Ectodermal cell (in vitro differentiated cells): ENCODE measurements at regions not wholly inside any gene's neighbourhood (a gene's known extent, or its start where the extent isn't known, plus 50 kb on each side); places are given as distances from the start of the nearest gene placed in this dataset.
"Not testable (repeated sequence)": the region's sequence is repeated elsewhere in the genome, so short reads cannot be mapped to it uniquely, and the experiment has no call there.

Source experiments
- H3K27ac ChIP-seq: 2 replicates; pipeline ENCODE4 v1.7.0; 2013; ENCODE audit warnings: mild to moderate bottlenecking, low read depth, low read length; ENCODE audit not compliant: insufficient read depth, poor library complexity, severe bottlenecking
- H3K27me3 ChIP-seq: 2 replicates; pipeline ENCODE4 v1.7.0; 2013; ENCODE audit warnings: mild to moderate bottlenecking, low read length; ENCODE audit not compliant: insufficient read depth, control insufficient read depth, poor library complexity, severe bottlenecking
- H3K36me3 ChIP-seq: one replicate; pipeline ENCODE4 v1.7.0; 2013; ENCODE audit warnings: low read length; ENCODE audit not compliant: control insufficient read depth, insufficient read depth
- H3K4me1 ChIP-seq: one replicate; pipeline ENCODE4 v1.7.0; 2013; ENCODE audit warnings: low read length; ENCODE audit not compliant: control insufficient read depth, insufficient read depth
- H3K4me3 ChIP-seq: 2 replicates; pipeline ENCODE4 v1.7.0; 2013; ENCODE audit warnings: low read depth, low read length, control low read depth; ENCODE audit not compliant: insufficient read depth
- H3K9me3 ChIP-seq: 2 replicates; pipeline ENCODE4 v1.7.0; 2013; ENCODE audit warnings: mild to moderate bottlenecking, low read length, moderate library complexity; ENCODE audit not compliant: control insufficient read depth
- WGBS, 2 experiments: methylation state at CpG; one replicate each; pipeline ENCODE4 v1.1.7; 2013; ENCODE audit warnings: missing lambda C conversion rate in 2 of 2; 5-methylcytosine and 5-hydroxymethylcytosine counted together

- WGBS, 2 experiments, result 76 to 91% methylated on average over 1 of the region's 3 CpGs
- Histone ChIP-seq H3K27me3 (no peaks in the 10 kb centered on the region), H3K4me1 (no peaks in the 10 kb centered on the region), H3K36me3 (no peaks in the 10 kb centered on the region), H3K9me3 (no peaks in the 10 kb centered on the region), H3K4me3 (no peak overlapping the region), H3K27ac (no peak overlapping the region)
Observed at GRCh38 chr13:50612717-50613116, 230.8 kb downstream of the DLEU7 start.

GRCh38 chr13:50613356-50613831, 230.1 kb downstream of the DLEU7 start:
- no peaks in the 10 kb centered on the region for H3K9me3 ChIP-seq
- H3K27ac ChIP-seq, result no peak overlapping the region
- H3K27me3 ChIP-seq, result no peaks in the 10 kb centered on the region
- H3K4me3 ChIP-seq, result no peak overlapping the region
- H3K4me1 ChIP-seq, result no peaks in the 10 kb centered on the region
- no peaks in the 10 kb centered on the region for H3K36me3 ChIP-seq
- WGBS, 2 experiments, result 91 to 94% methylated on average over 6 of the region's 6 CpGs

DNA sequence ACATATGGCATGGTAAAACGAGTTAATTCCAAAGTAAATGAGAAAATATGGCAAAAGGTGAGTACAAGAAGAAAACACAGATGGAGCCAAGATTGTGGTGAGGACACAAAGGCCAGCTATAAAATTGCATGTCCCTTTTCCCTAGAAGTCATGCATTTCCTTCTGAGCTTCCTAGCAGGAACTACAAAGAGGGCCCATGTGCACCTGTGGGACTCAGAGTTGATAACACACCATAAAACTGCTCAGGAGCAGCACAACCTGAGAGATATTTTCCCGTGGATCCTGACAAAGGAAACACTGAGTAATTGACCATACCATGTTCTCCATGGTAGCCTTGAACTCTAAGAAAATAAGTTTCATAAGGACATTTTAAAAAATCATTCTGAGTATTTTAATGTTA, 228.3 kb downstream of the DLEU7 start:
- Histone ChIP-seq H3K4me3 (no peak overlapping the region), H3K9me3 (no peaks in the 10 kb centered on the region), H3K27ac (no peak overlapping the region), H3K4me1 (no peaks in the 10 kb centered on the region), H3K27me3 (no peaks in the 10 kb centered on the region), H3K36me3 (no peaks in the 10 kb centered on the region)
- WGBS, 2 experiments, result 91 to 97% methylated on average over 2 of the region's 2 CpGs

GRCh38 chr13:50616101-50616500, 227.4 kb downstream of the DLEU7 start:
- Histone ChIP-seq H3K4me1 (no peaks in the 10 kb centered on the region), H3K27me3 (no peaks in the 10 kb centered on the region), H3K27ac (no peak overlapping the region), H3K36me3 (no peaks in the 10 kb centered on the region), H3K4me3 (no peak overlapping the region), H3K9me3 (no peaks in the 10 kb centered on the region)
- WGBS, 2 experiments, result 94 to 95% methylated on average over 1 to 2 of the region's 2 CpGs

DNA sequence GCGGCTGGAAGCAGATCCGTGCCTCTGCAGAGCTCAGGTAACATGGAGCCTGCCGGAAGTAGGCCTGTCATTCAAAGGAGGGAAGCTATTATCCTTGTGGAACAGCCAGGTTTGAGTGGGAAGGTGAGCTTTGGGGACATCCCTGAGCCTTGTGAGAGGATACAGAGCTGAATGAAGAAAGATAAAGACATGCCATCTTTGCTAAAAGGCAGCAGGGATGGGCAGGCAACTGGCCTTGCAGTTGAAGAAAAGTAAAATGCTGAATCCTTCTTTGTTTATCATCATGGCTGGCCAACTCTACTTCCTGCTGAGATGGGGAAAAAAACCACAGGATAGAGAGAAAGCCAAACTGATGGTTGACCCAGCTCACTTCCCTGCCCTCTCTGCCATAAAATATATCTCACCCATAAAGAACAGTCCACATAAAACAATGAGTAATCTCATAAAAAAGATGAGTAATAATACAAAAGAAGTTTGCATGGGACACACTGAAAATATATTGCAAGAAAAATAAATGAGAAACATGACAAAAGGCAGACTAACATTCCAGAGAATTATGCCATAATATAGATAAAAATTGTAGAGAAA, 226.3 kb downstream of the DLEU7 start:
- Histone ChIP-seq H3K27me3 (no peaks in the 10 kb centered on the region), H3K36me3 (no peaks in the 10 kb centered on the region), H3K9me3 (no peaks in the 10 kb centered on the region), H3K4me3 (no peak overlapping the region), H3K4me1 (no peaks in the 10 kb centered on the region), H3K27ac (no peak overlapping the region)
- 87 to 91% methylated on average over 3 of the region's 3 CpGs for WGBS, 2 experiments

GRCh38 chr13:50618206-50618605, 225.3 kb downstream of the DLEU7 start:
- WGBS, 2 experiments, result 96 to 97% methylated on average over 2 to 3 of the region's 3 CpGs
- Histone ChIP-seq H3K27ac (no peak overlapping the region), H3K4me3 (no peak overlapping the region), H3K36me3 (no peaks in the 10 kb centered on the region), H3K9me3 (no peaks in the 10 kb centered on the region), H3K27me3 (no peaks in the 10 kb centered on the region), H3K4me1 (no peaks in the 10 kb centered on the region)

DNA sequence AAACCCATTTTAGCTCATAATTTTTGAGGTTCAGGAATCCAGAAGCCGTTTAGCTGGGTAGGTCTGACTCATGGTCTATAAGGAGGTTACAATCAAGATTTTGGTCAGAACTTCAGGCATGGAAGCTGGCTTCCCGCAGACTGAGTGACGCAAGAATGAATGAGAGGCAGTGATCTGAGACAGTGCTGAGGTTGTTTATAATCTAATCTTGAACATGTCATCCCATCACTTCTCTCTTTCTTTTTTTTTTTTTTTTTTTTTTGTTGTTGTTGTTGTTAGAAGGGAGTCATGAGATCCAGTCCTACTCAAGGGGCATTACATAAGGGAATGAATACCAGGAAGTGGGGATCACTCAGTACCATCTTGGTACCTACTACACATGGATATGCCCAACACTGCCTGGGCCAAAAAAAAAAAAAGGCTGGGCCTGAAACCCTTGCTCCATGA, 217.4 kb downstream of the DLEU7 start:
- WGBS, 2 experiments, result 94 to 100% methylated on average over 2 to 3 of the region's 3 CpGs
- H3K27me3 ChIP-seq, result no peaks in the 10 kb centered on the region
- no peaks in the 10 kb centered on the region for H3K36me3 ChIP-seq
- no peaks in the 10 kb centered on the region for H3K4me1 ChIP-seq
- H3K27ac ChIP-seq, result no peak overlapping the region
- no peak overlapping the region for H3K4me3 ChIP-seq
- no peaks in the 10 kb centered on the region for H3K9me3 ChIP-seq

- Histone ChIP-seq H3K27me3 (no peaks in the 10 kb centered on the region), H3K4me1 (no peaks in the 10 kb centered on the region), H3K9me3 (no peaks in the 10 kb centered on the region), H3K4me3 (no peak overlapping the region), H3K36me3 (no peaks in the 10 kb centered on the region), H3K27ac (no peak overlapping the region)
- 93 to 94% methylated on average over 1 of the region's 1 CpG for WGBS, 2 experiments
Observed at GRCh38 chr13:50627111-50627510, 216.4 kb downstream of the DLEU7 start.

GRCh38 chr13:50628512-50628911, 215.0 kb downstream of the DLEU7 start:
- WGBS, 2 experiments, result 90 to 95% methylated on average over 3 of the region's 3 CpGs
- not testable (repeated sequence) for H3K9me3 ChIP-seq, H3K4me1 ChIP-seq, H3K4me3 ChIP-seq, H3K27ac ChIP-seq, H3K36me3 ChIP-seq, H3K27me3 ChIP-seq

GRCh38 chr13:50629497-50629896, 214.0 kb downstream of the DLEU7 start:
- H3K36me3 ChIP-seq, result no peaks in the 10 kb centered on the region
- H3K4me1 ChIP-seq, result no peaks in the 10 kb centered on the region
- H3K4me3 ChIP-seq, result no peak overlapping the region
- H3K9me3 ChIP-seq, result no peaks in the 10 kb centered on the region
- H3K27ac ChIP-seq, result no peak overlapping the region
- 94 to 97% methylated on average over 2 to 3 of the region's 3 CpGs for WGBS, 2 experiments
- no peaks in the 10 kb centered on the region for H3K27me3 ChIP-seq

DNA sequence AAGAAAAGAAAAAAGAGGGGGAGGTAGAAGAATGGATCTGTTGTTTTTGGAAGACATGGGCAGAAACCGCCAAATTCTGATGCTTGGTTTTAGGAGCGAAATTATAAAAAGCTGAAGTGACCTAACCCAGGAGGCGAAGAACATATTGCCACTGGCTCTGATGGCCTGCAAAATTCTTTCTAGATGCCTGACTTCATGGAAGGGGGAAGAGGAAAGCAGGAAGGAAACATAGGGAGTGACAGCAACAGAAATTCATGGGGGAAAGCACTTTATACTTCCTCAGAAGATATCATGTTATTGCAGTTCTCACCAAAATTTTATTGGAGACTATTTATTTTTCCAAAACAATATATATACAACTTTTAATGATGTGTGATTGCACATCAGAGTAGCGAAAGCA, 213.5 kb downstream of the DLEU7 start:
- Histone ChIP-seq H3K27ac (no peak overlapping the region), H3K9me3 (no peaks in the 10 kb centered on the region), H3K36me3 (no peaks in the 10 kb centered on the region), H3K27me3 (no peaks in the 10 kb centered on the region), H3K4me1 (no peaks in the 10 kb centered on the region), H3K4me3 (no peak overlapping the region)
- 93% methylated on average over 4 of the region's 4 CpGs for WGBS, 2 experiments
